Aorta (tissue), 5 donors: ENCODE measurements at regions not wholly inside any gene's neighbourhood (a gene's known extent, or its start where the extent isn't known, plus 50 kb on each side); places are given as distances from the start of the nearest gene placed in this dataset.

Source experiments
- ATAC-seq: fragments of 200-7000 bp; cut with Tn5 transposase; one replicate; pipeline ENCODE4 v1.9.1; 2022; ENCODE audit warnings: moderate library complexity; ENCODE audit not compliant: low FRiP score
- DNase-seq, 2 donors: peaks; one replicate each; pipeline ENCODE4 v3.0.0-alpha.2; 2020
- H3K27ac ChIP-seq, 2 donors: one replicate each; pipeline ENCODE4 v1.5.1; 2013; ENCODE audit warnings: low read length in 2 of 2, mild to moderate bottlenecking in 2 of 2, moderate library complexity in 2 of 2, control low read depth in 1 of 2, inconsistent platforms in 1 of 2, low read depth in 1 of 2
- H3K27me3 ChIP-seq, 2 donors: one replicate each; pipeline ENCODE4 v1.6.1; 2013; ENCODE audit warnings: control low read depth in 1 of 2, low read length in 1 of 2, mild to moderate bottlenecking in 1 of 2, moderate library complexity in 1 of 2; ENCODE audit not compliant: insufficient read depth in 2 of 2, control insufficient read depth in 1 of 2
- H3K36me3 ChIP-seq, 2 donors: one replicate each; pipeline ENCODE4 v1.6.1; 2013; ENCODE audit warnings: control low read depth in 1 of 2, low read length in 1 of 2, mild to moderate bottlenecking in 1 of 2; ENCODE audit not compliant: insufficient read depth in 2 of 2, control insufficient read depth in 1 of 2
- H3K4me1 ChIP-seq, 2 donors: one replicate each; pipeline ENCODE4 v1.6.1; 2013; ENCODE audit warnings: low read length in 2 of 2, control low read depth in 1 of 2, mild to moderate bottlenecking in 1 of 2, moderate library complexity in 1 of 2; ENCODE audit not compliant: insufficient read depth in 2 of 2, control insufficient read depth in 1 of 2
- H3K4me3 ChIP-seq, 2 donors: one replicate each; pipeline ENCODE4 v1.5.1; 2013; ENCODE audit warnings: low read length in 2 of 2, control low read depth in 1 of 2, mild to moderate bottlenecking in 1 of 2
- H3K9me3 ChIP-seq: one replicate; pipeline ENCODE4 v1.6.1; 2013; ENCODE audit warnings: mild to moderate bottlenecking, low read length; ENCODE audit not compliant: control insufficient read depth
- WGBS, 2 donors: extraction: QIAGEN DNeasy Blood & Tissue Kit; methylation state at CpG; one replicate each; pipeline ENCODE4 v1.1.7; 2013; 5-methylcytosine and 5-hydroxymethylcytosine counted together
- intact Hi-C, 2 donors: fragments of 100-400 bp; cut with DNase I; formaldehyde crosslinking; loops; one replicate each; pipeline versions ENCODE4 v1.14.2 to v1.15.0; 2022
- donor health status: healthy with polysubstance abuse.
- donor health status: Bipolar disorder and iron deficiency.
- donor health status: DM: no; HTN: no; CAD: no.
- donor health status: DM: no; HTN: no; CAD: no.
- donor health status: DM: yes; HTN: yes; CAD: no.

- no peaks in the 10 kb centered on the region for H3K27me3 ChIP-seq
- DNase-seq (no peak), ATAC-seq (no peak)
- intact Hi-C loops = no loop called here
- WGBS, 2 donors = 58 to 68% methylated on average over 3 of the region's 3 CpGs
- H3K9me3 ChIP-seq = no peaks in the 10 kb centered on the region
- no peak overlapping the region for H3K27ac ChIP-seq
- H3K4me1 ChIP-seq = no peaks in the 10 kb centered on the region
- no peak overlapping the region for H3K4me3 ChIP-seq
- H3K36me3 ChIP-seq = no peaks in the 10 kb centered on the region
These were observed 470.6 kb upstream of the BCHE start for GRCh38 chr3:166307756-166308350.

- intact Hi-C loops = no loop called here
These were observed 467.4 kb upstream of the BCHE start for GRCh38 chr3:166304584-166304983.

DNA sequence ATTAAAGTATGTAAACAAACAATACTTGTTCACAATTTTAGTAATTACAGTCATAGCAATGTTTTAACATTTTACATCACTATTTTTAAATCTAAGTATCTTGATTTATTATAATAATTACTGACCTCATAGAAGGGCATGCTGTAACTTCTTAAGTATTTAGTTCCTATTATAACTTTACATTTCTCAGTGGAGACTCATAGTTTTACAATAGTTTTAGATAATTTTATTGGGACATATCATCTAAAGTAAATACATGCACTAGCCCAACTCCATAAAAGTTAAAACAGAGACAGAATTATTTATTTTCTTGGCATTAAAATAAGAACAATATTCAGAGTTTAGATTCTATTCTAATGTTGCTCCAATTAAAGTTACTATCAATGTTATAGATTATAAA is 466.5 kb upstream of the BCHE start:
- ATAC-seq = no peak
- intact Hi-C loops = no loop called here
- Histone ChIP-seq H3K4me1 (no peaks in the 10 kb centered on the region), H3K27ac (no peak overlapping the region), H3K27me3 (no peaks in the 10 kb centered on the region), H3K4me3 (no peak overlapping the region), H3K36me3 (no peaks in the 10 kb centered on the region), H3K9me3 (no peaks in the 10 kb centered on the region)
- no peak for DNase-seq

More at GRCh38 chr3:166304584-166304983, 467.4 kb upstream of the BCHE start:
- H3K9me3 ChIP-seq = no peaks in the 10 kb centered on the region
- 52 to 62% methylated on average over 4 of the region's 4 CpGs for WGBS, 2 donors
- DNase-seq (no peak), ATAC-seq (no peak)
- no peaks in the 10 kb centered on the region for H3K27me3 ChIP-seq
- H3K36me3 ChIP-seq = no peaks in the 10 kb centered on the region
- H3K4me3 ChIP-seq = no peak overlapping the region
- H3K4me1 ChIP-seq = no peaks in the 10 kb centered on the region
- no peak overlapping the region for H3K27ac ChIP-seq

- Histone ChIP-seq H3K27ac (no peak overlapping the region), H3K4me1 (no peaks in the 10 kb centered on the region), H3K36me3 (no peaks in the 10 kb centered on the region), H3K4me3 (no peak overlapping the region), H3K27me3 (no peaks in the 10 kb centered on the region), H3K9me3 (no peaks in the 10 kb centered on the region)
- 67% methylated on average over 2 of the region's 2 CpGs for WGBS, 2 donors
- no peak for ATAC-seq
- no peak for DNase-seq
- intact Hi-C loops = no loop called here
These were observed 465.1 kb upstream of the BCHE start for GRCh38 chr3:166302331-166302730.

DNA sequence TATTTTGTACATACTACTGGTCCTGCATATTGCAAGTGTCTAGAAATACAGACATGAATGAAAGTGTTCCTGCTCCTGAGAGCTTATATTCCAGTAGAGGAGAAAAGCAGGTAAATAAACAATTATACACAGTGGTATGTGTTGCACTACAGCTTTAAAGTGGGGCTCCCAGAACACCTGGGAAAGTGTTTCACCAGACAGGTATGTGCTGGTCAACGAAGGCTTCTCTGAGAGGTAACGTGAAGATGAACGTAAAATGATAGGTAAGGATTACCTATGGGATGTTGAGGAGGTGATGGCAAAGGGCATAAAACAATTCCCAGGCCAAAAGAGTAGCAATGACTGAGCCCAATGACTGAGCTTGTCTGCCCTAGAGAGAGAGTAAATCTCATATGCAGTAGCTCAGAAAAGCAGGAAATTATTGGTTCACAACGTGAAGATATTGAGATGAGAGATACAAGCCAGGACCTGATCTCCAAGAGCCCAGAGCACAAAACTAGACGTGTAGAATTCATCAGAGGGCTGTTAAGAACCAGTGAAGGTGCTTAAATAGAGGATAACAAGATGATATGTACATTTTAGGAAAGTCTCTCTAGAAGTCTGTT is 459.1 kb upstream of the BCHE start:
- intact Hi-C loops = no loop called here

DNA sequence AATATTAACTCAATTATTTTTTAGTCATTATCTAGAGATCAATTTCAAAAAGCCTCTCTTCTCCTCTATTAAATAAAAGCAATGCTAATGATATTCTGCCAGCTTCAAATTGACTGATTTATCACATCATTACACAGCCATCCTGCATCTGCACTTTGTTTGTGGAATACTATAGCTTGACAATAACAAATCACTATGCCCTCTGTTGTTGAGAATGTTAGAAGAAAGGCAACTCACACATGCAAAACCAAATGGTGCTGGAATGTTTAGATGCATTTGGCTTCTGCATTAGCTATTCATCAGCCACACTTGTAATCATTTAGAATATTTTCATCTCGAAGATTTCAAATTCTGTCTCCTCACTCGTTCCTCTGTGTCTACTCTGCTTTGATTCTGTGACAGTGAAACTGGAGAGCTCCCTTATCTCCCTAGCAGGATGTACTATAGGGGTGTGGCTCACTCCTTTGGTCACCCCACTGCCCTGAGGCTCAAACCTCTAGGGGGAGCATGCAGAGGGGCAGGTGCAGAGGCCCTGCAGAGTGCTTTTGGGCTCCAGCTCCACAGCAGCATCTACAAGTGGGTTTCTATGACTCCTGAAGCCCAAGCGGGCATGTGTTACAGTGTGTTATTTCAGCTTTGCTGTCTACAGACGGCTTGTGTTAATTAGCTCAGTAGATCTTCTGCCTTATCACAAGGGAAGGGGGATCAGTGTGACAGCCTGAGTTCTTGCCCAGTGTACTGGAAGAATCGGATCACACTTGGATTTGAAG is 454.1 kb upstream of the BCHE start:
- no peak overlapping the region for H3K27ac ChIP-seq
- peaks cover 2% of the 10 kb centered on the region for H3K9me3 ChIP-seq
- 66 to 70% methylated on average over 5 of the region's 5 CpGs for WGBS, 2 donors
- ATAC-seq (no peak), DNase-seq (no peak)
- H3K4me3 ChIP-seq = no peak overlapping the region
- H3K27me3 ChIP-seq = no peaks in the 10 kb centered on the region
- no peaks in the 10 kb centered on the region for H3K4me1 ChIP-seq
- H3K36me3 ChIP-seq = no peaks in the 10 kb centered on the region
- intact Hi-C loops = no loop called here

More for the DNA sequence above, 459.1 kb upstream of the BCHE start:
- no peaks in the 10 kb centered on the region for H3K4me1 ChIP-seq
- peaks cover 2% of the 10 kb centered on the region for H3K9me3 ChIP-seq
- ATAC-seq (no peak), DNase-seq (no peak)
- H3K27ac ChIP-seq = no peak overlapping the region
- H3K4me3 ChIP-seq = no peak overlapping the region
- H3K27me3 ChIP-seq = no peaks in the 10 kb centered on the region
- WGBS, 2 donors = 66 to 80% methylated on average over 5 of the region's 5 CpGs
- no peaks in the 10 kb centered on the region for H3K36me3 ChIP-seq

DNA sequence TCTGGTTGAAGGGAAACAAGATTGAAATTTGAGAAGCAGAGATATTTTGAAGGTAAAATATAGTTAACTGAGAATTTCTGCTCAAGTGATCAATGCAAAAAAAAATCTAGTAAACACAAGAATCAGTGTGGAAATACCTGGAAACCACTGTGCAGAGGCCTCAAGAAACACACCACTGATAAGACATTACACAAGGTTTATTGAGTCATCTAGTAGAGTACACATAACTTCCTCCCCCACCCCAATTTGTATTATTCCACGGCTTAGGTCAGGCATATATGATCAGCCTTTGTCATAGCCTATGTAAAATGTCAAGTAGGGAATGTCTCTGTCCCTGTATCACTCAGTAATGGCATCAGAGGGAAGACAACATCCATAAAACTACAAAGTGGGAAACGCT is 447.8 kb upstream of the BCHE start:
- ATAC-seq (no peak), DNase-seq (no peak)
- no peaks in the 10 kb centered on the region for H3K36me3 ChIP-seq
- intact Hi-C loops = no loop called here
- no peaks in the 10 kb centered on the region for H3K27me3 ChIP-seq
- no peaks in the 10 kb centered on the region for H3K9me3 ChIP-seq
- H3K27ac ChIP-seq = no peak overlapping the region
- H3K4me1 ChIP-seq = no peaks in the 10 kb centered on the region
- H3K4me3 ChIP-seq = no peak overlapping the region
- 95 to 96% methylated on average over 2 of the region's 2 CpGs for WGBS, 2 donors

DNA sequence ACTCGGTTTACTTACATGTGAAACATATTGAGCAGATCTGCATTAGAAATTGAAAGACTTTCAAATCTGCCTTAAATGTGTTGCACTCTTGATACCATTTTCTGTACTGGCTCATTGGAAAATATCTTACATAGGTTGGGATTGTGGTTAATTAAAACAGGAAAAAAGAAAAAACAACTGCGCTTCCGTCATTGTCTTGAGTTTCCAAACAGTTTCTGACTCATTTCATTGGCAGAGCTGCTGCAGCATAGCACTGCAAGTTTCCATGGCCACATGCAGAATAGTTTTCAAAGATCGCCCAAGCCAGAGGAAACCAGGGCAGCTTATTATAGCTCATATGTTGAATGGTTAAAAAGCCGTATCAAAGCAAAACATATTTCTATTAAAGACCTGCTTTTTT is 446.6 kb upstream of the BCHE start:
- 8 to 13% methylated on average over 5 of the region's 5 CpGs for WGBS, 2 donors
- ATAC-seq = peak; percentile 67
- H3K36me3 ChIP-seq = no peaks in the 10 kb centered on the region
- no peaks in the 10 kb centered on the region for H3K9me3 ChIP-seq
- intact Hi-C loops = no loop called here
- peak in 1 of 2 donors; percentile 44 for DNase-seq
- no peak overlapping the region for H3K27ac ChIP-seq
- H3K4me3 ChIP-seq = no peak overlapping the region
- H3K4me1 ChIP-seq = no peaks in the 10 kb centered on the region
- H3K27me3 ChIP-seq = no peaks in the 10 kb centered on the region

DNA sequence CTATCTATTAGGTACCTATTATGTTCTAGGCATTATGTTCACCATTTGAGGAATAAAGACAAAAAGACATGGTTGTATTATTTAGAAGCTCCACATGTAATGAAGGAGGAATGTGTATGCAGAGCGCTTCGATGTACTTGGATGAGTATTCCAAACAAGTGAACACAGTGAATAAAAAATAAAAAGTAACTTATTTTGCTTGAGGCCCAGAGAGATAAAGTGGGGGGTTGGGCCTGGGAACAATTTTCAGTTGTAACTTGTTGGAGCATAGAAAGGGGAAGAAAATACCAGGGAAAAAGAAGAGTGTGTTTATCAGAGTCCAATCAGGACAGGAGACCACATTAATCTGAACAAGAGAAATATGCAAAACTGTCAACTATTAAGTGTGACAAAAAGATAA is 445.7 kb upstream of the BCHE start:
- Histone ChIP-seq H3K27ac (no peak overlapping the region), H3K4me3 (no peak overlapping the region), H3K27me3 (no peaks in the 10 kb centered on the region), H3K9me3 (no peaks in the 10 kb centered on the region), H3K36me3 (no peaks in the 10 kb centered on the region), H3K4me1 (no peaks in the 10 kb centered on the region)
- WGBS, 2 donors = 28 to 72% methylated on average over 2 of the region's 2 CpGs
- DNase-seq = no peak
- intact Hi-C loops = no loop called here
- ATAC-seq = no peak
